H1 (cell line): ENCODE measurements at regions not wholly inside any gene's neighbourhood (a gene's known extent, or its start where the extent isn't known, plus 50 kb on each side); places are given as distances from the start of the nearest gene placed in this dataset.

ENCODE experiments used
- CTCF ChIA-PET: fragments of 300-600 bp; sonication (Branson Sonifier 250); formaldehyde crosslinking; loops from one replicate; lab custom pipeline; 2021; ENCODE audit not compliant: partially characterized antibody; lab: Charles Lee
- POLR2A ChIA-PET: fragments of 300-600 bp; sonication (Branson Sonifier 250); formaldehyde crosslinking; loops from one replicate; lab custom pipeline; 2021; ENCODE audit warnings: inconsistent platforms; ENCODE audit not compliant: partially characterized antibody; lab: Charles Lee
- DNase-seq, 2 experiments: peaks; one replicate each; pipeline versions ENCODE4 v3.0.0 to v3.0.0-alpha.2; 2010 to 2022; ENCODE audit warnings: low spot score in 2 of 2, low read depth in 1 of 2, mixed read lengths in 1 of 2
- FAIRE-seq: peaks from 2 replicates; lab custom pipeline; 2011; peaks lifted over from hg19 to GRCh38; lab: Jason Lieb, UNC
- H2AFZ ChIP-seq: 2 replicates; pipeline ENCODE4 v1.8.1; 2012; ENCODE audit warnings: low read length, inconsistent platforms
- H2AK5ac ChIP-seq: 2 replicates; pipeline ENCODE4 v1.6.1; 2013; ENCODE audit warnings: low read depth, low read length
- H2BK120ac ChIP-seq: replicated peaks from 2 replicates; pipeline ENCODE3; 2013; ENCODE audit warnings: low read depth, low read length, inconsistent platforms
- H2BK12ac ChIP-seq: 2 replicates; pipeline ENCODE4 v1.6.1; 2013; ENCODE audit warnings: low read depth, low read length
- H2BK15ac ChIP-seq: 2 replicates; pipeline ENCODE4 v1.6.1; 2013; ENCODE audit warnings: low read length
- H2BK20ac ChIP-seq: 2 replicates; pipeline ENCODE4 v1.6.1; 2013; ENCODE audit warnings: low read length
- H2BK5ac ChIP-seq: 2 replicates; pipeline ENCODE4 v1.6.1; 2013; ENCODE audit warnings: low read depth, low read length
- H3K14ac ChIP-seq: 2 replicates; pipeline ENCODE4 v1.6.1; 2013; ENCODE audit warnings: inconsistent platforms; ENCODE audit not compliant: insufficient read length
- H3K18ac ChIP-seq: 2 replicates; pipeline ENCODE4 v1.6.1; 2013; ENCODE audit warnings: low read length; ENCODE audit errors: extremely low read depth
- H3K23ac ChIP-seq: 2 replicates; pipeline ENCODE4 v1.6.1; 2013; ENCODE audit warnings: inconsistent platforms; ENCODE audit not compliant: insufficient read length
- H3K23me2 ChIP-seq: 2 replicates; pipeline ENCODE4 v1.6.1; 2013; ENCODE audit warnings: low read depth, low read length
- H3K27ac ChIP-seq: 2 replicates; pipeline ENCODE4 v1.6.1; 2011; ENCODE audit warnings: low read depth, low read length, inconsistent platforms
- H3K27me3 ChIP-seq, 4 experiments: replicated peaks in 1 of 4; 1 replicate in 1 of 4; 2 replicates in 3 of 4; pipeline versions ENCODE4 v1.6.1 to v1.8.1; 2011 to 2013; ENCODE audit warnings: low read length in 3 of 4, mild to moderate bottlenecking in 3 of 4, inconsistent platforms in 2 of 4, mixed read lengths in 2 of 4, moderate library complexity in 1 of 4; ENCODE audit not compliant: control insufficient read depth in 3 of 4, insufficient read depth in 3 of 4; ENCODE audit errors: extremely low read depth in 1 of 4
- H3K36me3 ChIP-seq, 4 experiments: 2 replicates each; pipeline versions ENCODE4 v1.6.1 to v1.8.1; 2011 to 2013; ENCODE audit warnings: mild to moderate bottlenecking in 4 of 4, low read length in 3 of 4, moderate library complexity in 2 of 4, control low read depth in 1 of 4, inconsistent platforms in 1 of 4; ENCODE audit not compliant: insufficient read depth in 4 of 4, control insufficient read depth in 2 of 4
- H3K4ac ChIP-seq: replicated peaks from 2 replicates; pipeline ENCODE3; 2013; ENCODE audit warnings: low read length, low read depth, mixed read lengths, inconsistent platforms; ENCODE audit not compliant: insufficient read length
- H3K4me1 ChIP-seq, 4 experiments: replicated peaks in 1 of 4; 1 replicate in 1 of 4; 2 replicates in 3 of 4; pipeline versions ENCODE4 v1.6.1 to v1.8.1; 2011 to 2013; ENCODE audit warnings: low read length in 3 of 4, inconsistent platforms in 2 of 4, mixed read lengths in 1 of 4; ENCODE audit not compliant: insufficient read depth in 4 of 4, control insufficient read depth in 3 of 4
- H3K4me2 ChIP-seq, 2 experiments: 2 replicates each; pipeline versions ENCODE4 v1.6.1 to v1.8.1; 2011 to 2013; ENCODE audit warnings: low read depth in 2 of 2, low read length in 2 of 2, control low read depth in 1 of 2, inconsistent platforms in 1 of 2, mild to moderate bottlenecking in 1 of 2; ENCODE audit not compliant: insufficient read depth in 1 of 2
- H3K4me3 ChIP-seq, 4 experiments: fragments of 200-600, 300-600 bp in 1 of 4; sonication (generic), shearing (Covaris generic), sonication (Bioruptor Twin) in 1 of 4; 2 replicates each; pipeline versions ENCODE4 v1.5.1 to v1.8.1; 2011 to 2016; ENCODE audit warnings: low read length in 4 of 4, low read depth in 3 of 4, control low read depth in 2 of 4, inconsistent platforms in 2 of 4, mild to moderate bottlenecking in 2 of 4, mixed read lengths in 1 of 4, moderate library complexity in 1 of 4; ENCODE audit not compliant: insufficient read depth in 2 of 4; ENCODE audit errors: extremely low read depth in 1 of 4
- H3K56ac ChIP-seq: replicated peaks from 2 replicates; pipeline ENCODE3; 2013; ENCODE audit warnings: low read depth, mild to moderate bottlenecking, mixed read lengths, low read length, inconsistent platforms; ENCODE audit not compliant: insufficient read length
- H3K79me1 ChIP-seq: 2 replicates; pipeline ENCODE4 v1.6.1; 2013; ENCODE audit warnings: low read depth, low read length, control low read depth
- H3K79me2 ChIP-seq, 2 experiments: 2 replicates each; pipeline versions ENCODE4 v1.6.1 to v1.8.1; 2012 to 2013; ENCODE audit warnings: low read length in 2 of 2, mild to moderate bottlenecking in 2 of 2, inconsistent platforms in 1 of 2; ENCODE audit not compliant: insufficient read depth in 2 of 2, control insufficient read depth in 1 of 2
- H3K9ac ChIP-seq, 4 experiments: replicated peaks in 1 of 4; 1 replicate in 1 of 4; 2 replicates in 3 of 4; pipeline versions ENCODE4 v1.6.1 to v1.8.1; 2011 to 2013; ENCODE audit warnings: low read depth in 3 of 4, low read length in 3 of 4, control low read depth in 2 of 4, mild to moderate bottlenecking in 2 of 4, moderate library complexity in 2 of 4, inconsistent platforms in 1 of 4; ENCODE audit errors: extremely low read depth in 1 of 4
- H3K9me3 ChIP-seq, 2 experiments: 2 replicates each; pipeline versions ENCODE4 v1.6.1 to v1.8.1; 2012 to 2013; ENCODE audit warnings: mild to moderate bottlenecking in 2 of 2, moderate library complexity in 2 of 2, control low read depth in 1 of 2, inconsistent platforms in 1 of 2, low read depth in 1 of 2, low read length in 1 of 2, mixed read lengths in 1 of 2; ENCODE audit not compliant: insufficient read depth in 2 of 2
- H4K20me1 ChIP-seq, 2 experiments: replicated peaks in 1 of 2; 2 replicates each; pipeline versions ENCODE3 to v1.8.1; 2011 to 2013; ENCODE audit warnings: inconsistent platforms in 2 of 2, low read length in 2 of 2, mild to moderate bottlenecking in 1 of 2; ENCODE audit not compliant: insufficient read depth in 2 of 2, control insufficient read depth in 1 of 2
- H4K5ac ChIP-seq: 2 replicates; pipeline ENCODE4 v1.6.1; 2013; ENCODE audit warnings: low read length, low read depth, mixed read lengths, inconsistent platforms; ENCODE audit not compliant: insufficient read length
- H4K8ac ChIP-seq: 2 replicates; pipeline ENCODE4 v1.8.0; 2013; ENCODE audit warnings: mild to moderate bottlenecking, moderate library complexity, low read length, inconsistent platforms; ENCODE audit not compliant: insufficient read depth; ENCODE audit errors: extremely low read depth
- H4K91ac ChIP-seq: replicated peaks from 2 replicates; pipeline ENCODE3; 2013; ENCODE audit warnings: low read length, mixed read lengths, inconsistent platforms; ENCODE audit not compliant: insufficient read length
- SRF ChIP-seq: IDR thresholded peaks from 2 replicates; pipeline ENCODE4 v1.6.1; 2011; ENCODE audit warnings: mild to moderate bottlenecking, low read depth, low read length, moderate library complexity

DNA sequence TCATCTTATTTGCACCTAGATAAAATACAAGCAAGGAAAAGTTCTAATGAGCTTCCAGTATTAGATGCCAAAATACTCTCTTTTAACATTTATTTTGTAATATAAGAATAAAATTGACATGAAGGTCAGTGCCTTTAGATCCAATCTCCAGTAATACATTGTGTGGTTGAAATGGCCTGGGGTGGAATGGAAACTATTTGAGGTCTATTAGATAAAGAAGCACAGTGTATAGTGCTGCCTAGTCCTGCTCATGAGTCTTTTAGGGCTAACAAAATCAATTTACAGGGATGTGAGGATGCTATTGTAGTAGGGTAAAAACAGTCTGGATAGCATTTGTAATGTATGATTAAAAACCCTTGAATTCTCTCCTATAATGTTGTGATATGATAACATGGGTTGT, 84.5 kb upstream of the ETV1 start:
- no peak for DNase-seq
- Histone ChIP-seq H4K8ac (no peak overlapping the region), H3K23ac (no peak overlapping the region), H3K79me1 (no peaks in the 10 kb centered on the region), H3K4me2 (no peak overlapping the region), H3K79me2 (no peaks in the 10 kb centered on the region), H2BK20ac (no peak overlapping the region), H3K56ac (no peak overlapping the region), H4K5ac (no peak overlapping the region), H3K27ac (no peak overlapping the region), H2BK5ac (no peak overlapping the region), H3K14ac (no peak overlapping the region), H2BK120ac (no peak overlapping the region), H2BK15ac (no peak overlapping the region), H3K36me3 (no peaks in the 10 kb centered on the region), H3K4ac (no peak overlapping the region), H4K91ac (no peak overlapping the region), H3K27me3 (no peaks in the 10 kb centered on the region), H3K23me2 (no peaks in the 10 kb centered on the region), H4K20me1 (no peaks in the 10 kb centered on the region), H2AK5ac (no peak overlapping the region), H2BK12ac (no peak overlapping the region), H3K9me3 (no peaks in the 10 kb centered on the region), H3K4me1 (no peaks in the 10 kb centered on the region), H3K4me3 (no peak overlapping the region), H2AFZ (no peak overlapping the region), H3K9ac (no peak overlapping the region), H3K18ac (no peak overlapping the region)
- TF ChIP-seq SRF = no peak
- CTCF ChIA-PET = no interaction called here
- POLR2A ChIA-PET = no interaction called here
- FAIRE-seq = no peak
